ENCODE measurements at regions not wholly inside any gene's neighbourhood (a gene's known extent, or its start where the extent isn't known, plus 50 kb on each side); places are given as distances from the start of the nearest gene placed in this dataset.

DNA sequence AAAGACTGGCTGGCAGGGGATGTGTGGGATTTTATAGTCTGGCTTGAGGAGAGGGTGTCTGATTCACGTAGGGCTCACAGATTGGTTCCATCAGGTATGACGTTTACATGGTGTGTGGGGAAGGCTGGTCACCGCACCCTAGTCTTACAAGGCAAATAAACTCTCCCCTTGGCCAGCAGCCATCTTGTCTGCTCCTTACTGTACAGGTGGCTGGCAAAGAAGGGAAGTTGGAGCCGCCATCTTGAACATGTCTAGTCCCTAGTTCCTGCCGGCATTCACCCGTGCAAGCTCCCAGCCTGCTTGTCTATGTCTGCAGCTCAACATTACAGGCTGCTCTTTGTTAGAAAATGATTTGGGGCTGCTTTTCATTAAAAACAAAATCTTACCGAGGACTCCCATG lies 97.6 kb downstream of the RAMP3 start:
- Mint-ChIP-seq H3K9me3 (no peaks in the 10 kb centered on the region), H3K27me3 (peaks cover 28% of the 10 kb centered on the region), H3K4me1 (ENCODE audit: low read depth) (no peaks in the 10 kb centered on the region), H3K36me3 (ENCODE audit: low read depth) (no peaks in the 10 kb centered on the region), H3K27ac (no peak overlapping the region), H3K4me3 (no peak overlapping the region)
- Histone ChIP-seq H3K4me1 (ENCODE audit: insufficient read depth, low read length) (peaks cover 6% of the 10 kb centered on the region), H3K27me3 (ENCODE audit: control insufficient read depth in 1 of 2, insufficient read depth in 2 of 2, low read length in 2 of 2) (peaks cover 4 to 9% of the 10 kb centered on the region in 2 experiments), H3K9me3 (ENCODE audit: control insufficient read depth in 1 of 2, insufficient read depth in 1 of 2, low read length in 2 of 2) (no peaks in the 10 kb centered on the region), H3K4me3 (ENCODE audit: low read length) (no peak overlapping the region), H3K36me3 (ENCODE audit: insufficient read depth, low read length) (no peaks in the 10 kb centered on the region), H3K27ac (ENCODE audit: low read depth in 1 of 2, low read length in 2 of 2) (no peak overlapping the region)
- TF ChIP-seq, protein P1, sequence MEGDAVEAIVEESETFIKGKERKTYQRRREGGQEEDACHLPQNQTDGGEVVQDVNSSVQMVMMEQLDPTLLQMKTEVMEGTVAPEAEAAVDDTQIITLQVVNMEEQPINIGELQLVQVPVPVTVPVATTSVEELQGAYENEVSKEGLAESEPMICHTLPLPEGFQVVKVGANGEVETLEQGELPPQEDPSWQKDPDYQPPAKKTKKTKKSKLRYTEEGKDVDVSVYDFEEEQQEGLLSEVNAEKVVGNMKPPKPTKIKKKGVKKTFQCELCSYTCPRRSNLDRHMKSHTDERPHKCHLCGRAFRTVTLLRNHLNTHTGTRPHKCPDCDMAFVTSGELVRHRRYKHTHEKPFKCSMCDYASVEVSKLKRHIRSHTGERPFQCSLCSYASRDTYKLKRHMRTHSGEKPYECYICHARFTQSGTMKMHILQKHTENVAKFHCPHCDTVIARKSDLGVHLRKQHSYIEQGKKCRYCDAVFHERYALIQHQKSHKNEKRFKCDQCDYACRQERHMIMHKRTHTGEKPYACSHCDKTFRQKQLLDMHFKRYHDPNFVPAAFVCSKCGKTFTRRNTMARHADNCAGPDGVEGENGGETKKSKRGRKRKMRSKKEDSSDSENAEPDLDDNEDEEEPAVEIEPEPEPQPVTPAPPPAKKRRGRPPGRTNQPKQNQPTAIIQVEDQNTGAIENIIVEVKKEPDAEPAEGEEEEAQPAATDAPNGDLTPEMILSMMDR (IDR thresholded peaks at IDR 0.05): no peak
- ATAC-seq (ENCODE audit: poor library complexity) (no peak), DNase-seq (no peak)
- CTCF ChIA-PET: no interaction called here
- POLR2A ChIA-PET: no interaction called here
- intact Hi-C loops (cut with DNase I, micrococcal nuclease): no loop called here

DNA sequence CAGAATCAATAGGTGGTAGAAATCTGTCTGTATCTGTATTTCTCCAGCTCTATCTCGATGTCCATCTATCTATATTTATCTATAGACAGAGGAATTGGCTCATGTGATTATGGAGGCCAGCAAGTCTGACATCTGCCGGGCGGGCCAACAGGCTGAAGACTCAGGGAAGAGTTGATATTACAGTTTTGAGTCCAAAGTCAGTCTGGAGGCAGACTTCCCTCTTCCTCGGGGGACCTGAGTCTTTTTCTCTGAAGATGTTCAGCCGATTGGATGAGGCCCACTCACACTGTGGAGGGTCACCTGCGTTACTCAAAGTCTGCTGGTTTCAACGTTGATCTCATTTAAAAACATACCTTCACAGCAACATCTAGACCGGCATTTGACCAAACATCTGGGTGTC lies 98.7 kb downstream of the RAMP3 start:
- no peak for DNase-seq
- intact Hi-C loops (cut with DNase I, micrococcal nuclease): no loop called here
- no peaks in the 10 kb centered on the region for H3K4me1 Mint-ChIP-seq (ENCODE audit: low read depth)
- CTCF ChIA-PET: no interaction called here
- Histone ChIP-seq H3K27ac (ENCODE audit: low read depth in 1 of 2, low read length in 2 of 2) (no peak overlapping the region), H3K9me3 (ENCODE audit: control insufficient read depth in 1 of 2, insufficient read depth in 1 of 2, low read length in 2 of 2) (no peaks in the 10 kb centered on the region), H3K4me3 (ENCODE audit: low read length) (no peak overlapping the region), H3K27me3 (ENCODE audit: control insufficient read depth in 1 of 2, insufficient read depth in 2 of 2, low read length in 2 of 2) (peaks cover 6 to 9% of the 10 kb centered on the region in 2 experiments), H3K36me3 (ENCODE audit: insufficient read depth, low read length) (no peaks in the 10 kb centered on the region), H3K4me1 (ENCODE audit: insufficient read depth, low read length) (peaks cover 8% of the 10 kb centered on the region)
- no peak overlapping the region for H3K27ac Mint-ChIP-seq
- TF ChIP-seq, protein P1 (IDR thresholded peaks at IDR 0.05): no peak
- H3K27me3 Mint-ChIP-seq: peaks cover 35% of the 10 kb centered on the region
- no peaks in the 10 kb centered on the region for H3K9me3 Mint-ChIP-seq
- POLR2A ChIA-PET: no interaction called here
- no peak overlapping the region for H3K4me3 Mint-ChIP-seq
- no peak for ATAC-seq (ENCODE audit: poor library complexity)
- no peaks in the 10 kb centered on the region for H3K36me3 Mint-ChIP-seq (ENCODE audit: low read depth)

DNA sequence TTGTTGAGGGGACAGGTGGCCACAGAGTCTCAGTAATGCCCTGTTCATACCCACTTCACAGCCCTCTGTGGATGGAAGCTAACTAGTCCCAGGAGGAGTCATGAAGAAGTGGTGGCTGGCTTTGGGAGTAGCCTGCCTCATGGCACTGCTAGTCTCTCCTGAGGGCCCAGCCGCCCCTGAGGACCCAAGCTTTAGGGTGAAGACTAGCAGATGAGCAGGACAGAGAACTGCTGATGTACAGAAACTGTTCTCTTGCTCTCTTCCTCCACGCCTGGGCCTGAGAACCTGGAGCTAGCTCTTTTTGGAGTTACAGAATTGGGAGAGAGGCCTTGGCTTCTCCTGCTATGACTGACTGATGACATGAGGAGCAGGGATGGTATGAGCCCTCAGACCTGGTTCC lies 99.2 kb downstream of the RAMP3 start:
- ChIA-PET CTCF (no interaction called here), POLR2A (no interaction called here)
- Mint-ChIP-seq H3K9me3 (no peaks in the 10 kb centered on the region), H3K27ac (no peak overlapping the region), H3K4me1 (ENCODE audit: low read depth) (no peaks in the 10 kb centered on the region), H3K4me3 (no peak overlapping the region), H3K36me3 (ENCODE audit: low read depth) (no peaks in the 10 kb centered on the region), H3K27me3 (peaks cover 35% of the 10 kb centered on the region)
- no peak for ATAC-seq (ENCODE audit: poor library complexity)
- no peak overlapping the region for H3K27ac ChIP-seq (ENCODE audit: low read depth in 1 of 2, low read length in 2 of 2)
- TF ChIP-seq, protein P1 (IDR thresholded peaks at IDR 0.05): no peak
- no peak for DNase-seq
- H3K4me1 ChIP-seq (ENCODE audit: insufficient read depth, low read length): peaks cover 8% of the 10 kb centered on the region
- H3K27me3 ChIP-seq (ENCODE audit: control insufficient read depth in 1 of 2, insufficient read depth in 2 of 2, low read length in 2 of 2): peaks cover 6 to 9% of the 10 kb centered on the region in 2 experiments
- no peak overlapping the region for H3K4me3 ChIP-seq (ENCODE audit: low read length)
- no peaks in the 10 kb centered on the region for H3K36me3 ChIP-seq (ENCODE audit: insufficient read depth, low read length)
- no peaks in the 10 kb centered on the region for H3K9me3 ChIP-seq (ENCODE audit: control insufficient read depth in 1 of 2, insufficient read depth in 1 of 2, low read length in 2 of 2)
- intact Hi-C loops (cut with DNase I, micrococcal nuclease): no loop called here
